ENCODE measurements at regions not wholly inside any gene's neighbourhood (a gene's known extent, or its start where the extent isn't known, plus 50 kb on each side); places are given as distances from the start of the nearest gene placed in this dataset.
A peak's percentile ranks its signal among the peaks of the same experiment; 100 is the strongest.

GRCh38 chr5:61816146-61816545, 484.1 kb downstream of the ZSWIM6 start:
- Histone ChIP-seq H3K36me3 (no peaks in the 10 kb centered on the region), H3K27ac (no peak overlapping the region), H3K9me3 (no peaks in the 10 kb centered on the region), H3K4me1 (peaks cover 0 to 9% (median 7%) of the 10 kb centered on the region in 4 donors), H3K4me3 (no peak overlapping the region), H3K27me3 (no peaks in the 10 kb centered on the region)
- DNase-seq = no peak
- intact Hi-C loops (cut with DNase I) = no loop called here
- TF ChIP-seq POLR2A (IDR thresholded peaks at IDR 0.05) (no peak), POLR2AphosphoS5 (IDR thresholded peaks at IDR 0.05) (no peak), EP300 (IDR thresholded peaks at IDR 0.05) (no peak)
- TF ChIP-seq, protein P1, sequence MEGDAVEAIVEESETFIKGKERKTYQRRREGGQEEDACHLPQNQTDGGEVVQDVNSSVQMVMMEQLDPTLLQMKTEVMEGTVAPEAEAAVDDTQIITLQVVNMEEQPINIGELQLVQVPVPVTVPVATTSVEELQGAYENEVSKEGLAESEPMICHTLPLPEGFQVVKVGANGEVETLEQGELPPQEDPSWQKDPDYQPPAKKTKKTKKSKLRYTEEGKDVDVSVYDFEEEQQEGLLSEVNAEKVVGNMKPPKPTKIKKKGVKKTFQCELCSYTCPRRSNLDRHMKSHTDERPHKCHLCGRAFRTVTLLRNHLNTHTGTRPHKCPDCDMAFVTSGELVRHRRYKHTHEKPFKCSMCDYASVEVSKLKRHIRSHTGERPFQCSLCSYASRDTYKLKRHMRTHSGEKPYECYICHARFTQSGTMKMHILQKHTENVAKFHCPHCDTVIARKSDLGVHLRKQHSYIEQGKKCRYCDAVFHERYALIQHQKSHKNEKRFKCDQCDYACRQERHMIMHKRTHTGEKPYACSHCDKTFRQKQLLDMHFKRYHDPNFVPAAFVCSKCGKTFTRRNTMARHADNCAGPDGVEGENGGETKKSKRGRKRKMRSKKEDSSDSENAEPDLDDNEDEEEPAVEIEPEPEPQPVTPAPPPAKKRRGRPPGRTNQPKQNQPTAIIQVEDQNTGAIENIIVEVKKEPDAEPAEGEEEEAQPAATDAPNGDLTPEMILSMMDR (IDR thresholded peaks at IDR 0.05) = no peak
- WGBS, 2 donors = 87 to 91% methylated on average over 9 of the region's 9 CpGs

- WGBS, 2 donors = 69 to 77% methylated on average over 11 of the region's 11 CpGs
- peaks cover 0 to 9% (median 7%) of the 10 kb centered on the region in 4 donors for H3K4me1 ChIP-seq
- H3K4me3 ChIP-seq = no peak overlapping the region
- intact Hi-C loops (cut with DNase I) = no loop called here
- H3K27ac ChIP-seq = no peak overlapping the region
- no peaks in the 10 kb centered on the region for H3K36me3 ChIP-seq
- no peaks in the 10 kb centered on the region for H3K9me3 ChIP-seq
- no peaks in the 10 kb centered on the region for H3K27me3 ChIP-seq
- TF ChIP-seq POLR2A (IDR thresholded peaks at IDR 0.05) = no peak
- no peak for TF ChIP-seq POLR2AphosphoS5 (IDR thresholded peaks at IDR 0.05)
- no peak for TF ChIP-seq EP300 (IDR thresholded peaks at IDR 0.05)
- TF ChIP-seq, protein P1 (IDR thresholded peaks at IDR 0.05) = no peak
- DNase-seq = no peak
Observed at GRCh38 chr5:61816585-61817450, 484.8 kb downstream of the ZSWIM6 start.

DNA sequence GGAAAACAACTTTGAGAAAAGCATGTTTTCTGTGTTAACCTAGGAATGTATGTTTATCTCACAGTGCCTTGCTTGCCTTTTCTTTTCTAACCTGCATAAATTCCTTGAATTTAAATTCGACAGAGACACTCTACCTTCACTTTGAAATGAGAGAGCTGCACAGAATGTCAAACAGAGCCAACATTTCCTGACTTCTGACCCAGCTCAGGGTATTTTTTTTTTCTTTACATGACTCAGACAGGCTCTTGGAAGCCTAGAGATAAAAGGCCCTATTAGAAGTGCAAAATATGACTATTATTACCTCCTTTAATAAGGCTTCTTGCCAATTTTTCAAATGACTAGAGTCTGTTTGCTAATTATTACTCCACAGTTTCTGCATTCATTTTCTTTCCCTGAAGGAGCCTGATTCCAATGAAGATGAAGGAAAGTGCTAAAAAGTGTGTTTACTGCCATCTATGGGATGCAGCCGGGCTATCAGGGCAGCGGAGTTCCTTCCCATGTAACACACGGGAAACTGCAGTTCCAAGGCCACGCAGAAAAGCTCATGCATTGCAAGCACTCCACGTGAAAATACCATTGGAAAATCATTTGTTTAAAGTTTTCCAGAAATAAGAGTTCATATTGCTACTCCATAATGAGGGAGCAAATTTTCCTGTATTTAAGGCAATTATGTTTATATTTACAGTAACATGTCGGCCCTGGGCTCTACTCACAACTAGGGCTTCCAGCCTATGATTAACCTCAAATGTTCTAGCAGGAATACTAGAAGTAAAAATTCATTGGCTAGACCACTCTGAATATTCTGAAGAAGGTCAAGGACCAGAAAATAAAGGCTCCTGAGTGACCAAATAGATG, 485.6 kb downstream of the ZSWIM6 start:
- 17 to 26% methylated on average over 7 of the region's 7 CpGs for WGBS, 2 donors
- no peak overlapping the region for H3K4me3 ChIP-seq
- no peak for DNase-seq
- H3K27ac ChIP-seq = no peak overlapping the region
- no peaks in the 10 kb centered on the region for H3K36me3 ChIP-seq
- no peaks in the 10 kb centered on the region for H3K27me3 ChIP-seq
- intact Hi-C loops (cut with DNase I) = no loop called here
- H3K4me1 ChIP-seq = peaks cover 0 to 9% (median 7%) of the 10 kb centered on the region in 4 donors
- TF ChIP-seq EP300 (IDR thresholded peaks at IDR 0.05) (no peak), POLR2AphosphoS5 (IDR thresholded peaks at IDR 0.05) (no peak), POLR2A (IDR thresholded peaks at IDR 0.05) (no peak)
- TF ChIP-seq, protein P1 (IDR thresholded peaks at IDR 0.05) = peak in 3 of 4 experiments; percentile 17 to 49 (median 23)
- H3K9me3 ChIP-seq = no peaks in the 10 kb centered on the region

GRCh38 chr5:61820836-61821235, 485.2 kb upstream of the KIF2A start:
- Histone ChIP-seq H3K4me1 (peaks cover 0 to 9% (median 7%) of the 10 kb centered on the region in 4 donors), H3K27ac (no peak overlapping the region), H3K9me3 (no peaks in the 10 kb centered on the region), H3K36me3 (no peaks in the 10 kb centered on the region), H3K4me3 (no peak overlapping the region), H3K27me3 (no peaks in the 10 kb centered on the region)
- WGBS, 2 donors = 86 to 89% methylated on average over 4 of the region's 4 CpGs
- intact Hi-C loops (cut with DNase I) = no loop called here
- TF ChIP-seq EP300 (IDR thresholded peaks at IDR 0.05) (no peak), POLR2A (IDR thresholded peaks at IDR 0.05) (no peak), POLR2AphosphoS5 (IDR thresholded peaks at IDR 0.05) (no peak)
- TF ChIP-seq, protein P1 (IDR thresholded peaks at IDR 0.05) = no peak
- DNase-seq = no peak

Data from sigmoid colon (tissue), 6 donors.